Neural progenitor cell (in vitro differentiated cells): ENCODE measurements at regions not wholly inside any gene's neighbourhood (a gene's known extent, or its start where the extent isn't known, plus 50 kb on each side); places are given as distances from the start of the nearest gene placed in this dataset.

ENCODE experiments used
- EZH2 ChIP-seq: fragments of 200-600 bp; sonication (generic); IDR thresholded peaks from 2 replicates; pipeline ENCODE4 v1.6.1; 2017; ENCODE audit warnings: antibody characterized with exemption, mild to moderate bottlenecking, moderate library complexity
- EZH2phosphoT487 ChIP-seq: fragments of 200-600 bp; sonication (generic); IDR thresholded peaks from 2 replicates; pipeline ENCODE4 v1.6.1; 2017; ENCODE audit warnings: antibody characterized with exemption
- TF ChIP-seq, protein P1 (sequence below): fragments of 200-600 bp; sonication (generic); IDR thresholded peaks from 2 replicates; pipeline ENCODE4 v1.5.1; 2017; ENCODE audit warnings: antibody characterized with exemption, mild to moderate bottlenecking

DNA sequence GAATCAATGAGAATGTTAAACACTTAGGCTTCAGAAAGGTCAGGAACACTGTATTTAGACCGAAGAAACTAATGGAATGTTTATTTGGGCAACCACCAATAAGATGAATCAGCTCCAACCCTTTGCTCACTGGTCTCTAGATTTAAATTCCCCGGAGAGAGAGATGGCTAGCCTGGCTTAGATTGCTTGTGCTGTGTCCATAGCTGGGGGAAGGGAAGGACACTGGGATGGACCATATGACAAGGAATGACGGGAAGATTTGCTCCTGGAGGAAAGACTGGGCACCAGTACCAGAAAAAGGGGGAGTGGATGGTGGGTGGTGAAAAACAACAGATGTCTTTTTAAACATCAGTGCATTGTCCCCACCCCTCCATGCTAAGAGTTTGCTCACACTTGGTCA, 426.6 kb downstream of the DUSP10 start:
- TF ChIP-seq EZH2 (no peak), EZH2phosphoT487 (no peak)
- TF ChIP-seq, protein P1, sequence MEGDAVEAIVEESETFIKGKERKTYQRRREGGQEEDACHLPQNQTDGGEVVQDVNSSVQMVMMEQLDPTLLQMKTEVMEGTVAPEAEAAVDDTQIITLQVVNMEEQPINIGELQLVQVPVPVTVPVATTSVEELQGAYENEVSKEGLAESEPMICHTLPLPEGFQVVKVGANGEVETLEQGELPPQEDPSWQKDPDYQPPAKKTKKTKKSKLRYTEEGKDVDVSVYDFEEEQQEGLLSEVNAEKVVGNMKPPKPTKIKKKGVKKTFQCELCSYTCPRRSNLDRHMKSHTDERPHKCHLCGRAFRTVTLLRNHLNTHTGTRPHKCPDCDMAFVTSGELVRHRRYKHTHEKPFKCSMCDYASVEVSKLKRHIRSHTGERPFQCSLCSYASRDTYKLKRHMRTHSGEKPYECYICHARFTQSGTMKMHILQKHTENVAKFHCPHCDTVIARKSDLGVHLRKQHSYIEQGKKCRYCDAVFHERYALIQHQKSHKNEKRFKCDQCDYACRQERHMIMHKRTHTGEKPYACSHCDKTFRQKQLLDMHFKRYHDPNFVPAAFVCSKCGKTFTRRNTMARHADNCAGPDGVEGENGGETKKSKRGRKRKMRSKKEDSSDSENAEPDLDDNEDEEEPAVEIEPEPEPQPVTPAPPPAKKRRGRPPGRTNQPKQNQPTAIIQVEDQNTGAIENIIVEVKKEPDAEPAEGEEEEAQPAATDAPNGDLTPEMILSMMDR = no peak
